Prostate gland (tissue), 2 donors: ENCODE measurements at regions not wholly inside any gene's neighbourhood (a gene's known extent, or its start where the extent isn't known, plus 50 kb on each side); places are given as distances from the start of the nearest gene placed in this dataset.

Experiments used
- DNase-seq: peaks from one replicate; pipeline ENCODE4 v3.0.0-alpha.2; 2019; ENCODE audit warnings: low spot score
- H3K27ac ChIP-seq, 2 donors: fragments of 200-600 bp; sonication (generic); 2 replicates each; pipeline ENCODE4 v1.5.1; 2017 to 2019
- H3K27me3 ChIP-seq: fragments of 200-600 bp; sonication (generic); replicated peaks from 2 replicates; pipeline ENCODE4 v1.5.1; 2019; ENCODE audit not compliant: insufficient read depth
- H3K36me3 ChIP-seq, 2 donors: fragments of 200-600 bp; sonication (generic); 1 replicate in 1 of 2; 2 replicates in 1 of 2; pipeline versions ENCODE4 v1.5.1 to v1.8.1; 2017 to 2019
- H3K4me1 ChIP-seq: fragments of 200-600 bp; sonication (generic); replicated peaks from 2 replicates; pipeline ENCODE4 v1.5.1; 2019
- H3K4me3 ChIP-seq, 2 donors: fragments of 200-600 bp; sonication (generic); 2 replicates each; pipeline ENCODE4 v1.5.1; 2017 to 2019
- H3K9me3 ChIP-seq: fragments of 200-600 bp; sonication (generic); 2 replicates; pipeline ENCODE4 v1.5.1; 2017
- CTCF ChIP-seq, 4 experiments: fragments of 200-600 bp in 2 of 4; fragments of 450-650 bp in 2 of 4; sonication (generic) in 2 of 4; IDR thresholded peaks; 1 replicate in 3 of 4; 2 replicates in 1 of 4; pipeline ENCODE4 v1.5.1; 2016 to 2019; ENCODE audit warnings: antibody characterized with exemption in 4 of 4, mild to moderate bottlenecking in 2 of 4, moderate library complexity in 2 of 4
- POLR2A ChIP-seq: fragments of 450-650 bp; IDR thresholded peaks from one replicate; pipeline ENCODE4 v1.6.1; 2016; ENCODE audit warnings: antibody characterized with exemption, mild to moderate bottlenecking
- POLR2AphosphoS5 ChIP-seq: sonication (generic); formaldehyde crosslinking; IDR thresholded peaks from one replicate; pipeline ENCODE4 v1.6.1; 2017; ENCODE audit warnings: antibody characterized with exemption
- WGBS: methylation state at CpG from one replicate; pipeline ENCODE4 v1.1.5; 2018; 5-methylcytosine and 5-hydroxymethylcytosine counted together
- intact Hi-C: fragments of 100-400 bp; cut with DNase I; formaldehyde crosslinking; loops from one replicate; pipeline ENCODE4 v1.14.2; 2022

- Histone ChIP-seq H3K27ac (no peak overlapping the region), H3K4me1 (no peaks in the 10 kb centered on the region)
- 62% methylated on average over 2 of the region's 2 CpGs for WGBS
Observed at GRCh38 chr15:49748791-49749190, 127.9 kb downstream of the DTWD1 start.

GRCh38 chr15:49750553-49750952, 129.7 kb downstream of the DTWD1 start:
- Histone ChIP-seq H3K9me3 (no peaks in the 10 kb centered on the region), H3K36me3 (no peaks in the 10 kb centered on the region), H3K4me1 (no peaks in the 10 kb centered on the region), H3K27me3 (no peaks in the 10 kb centered on the region), H3K4me3 (no peak overlapping the region), H3K27ac (no peak overlapping the region)
- intact Hi-C loops = no loop called here
- DNase-seq = no peak
- no peak for TF ChIP-seq CTCF (IDR thresholded peaks at IDR 0.05)
- TF ChIP-seq POLR2A = no peak
- no peak for TF ChIP-seq POLR2AphosphoS5

More at GRCh38 chr15:49748791-49749190, 127.9 kb downstream of the DTWD1 start:
- no peaks in the 10 kb centered on the region for H3K27me3 ChIP-seq
- TF ChIP-seq POLR2A = no peak
- no peaks in the 10 kb centered on the region for H3K9me3 ChIP-seq
- H3K4me3 ChIP-seq = no peak overlapping the region
- intact Hi-C loops = no loop called here
- H3K36me3 ChIP-seq = no peaks in the 10 kb centered on the region
- DNase-seq = no peak

- no peak for TF ChIP-seq POLR2AphosphoS5
- TF ChIP-seq CTCF (IDR thresholded peaks at IDR 0.05) = no peak
- no peak for TF ChIP-seq POLR2A
- Histone ChIP-seq H3K36me3 (no peaks in the 10 kb centered on the region), H3K9me3 (no peaks in the 10 kb centered on the region), H3K27ac (no peak overlapping the region), H3K27me3 (no peaks in the 10 kb centered on the region), H3K4me1 (no peaks in the 10 kb centered on the region), H3K4me3 (no peak overlapping the region)
- DNase-seq = no peak
- WGBS = 46% methylated on average over 3 of the region's 3 CpGs
- intact Hi-C loops = no loop called here
Observed at GRCh38 chr15:49751191-49751590, 130.3 kb downstream of the DTWD1 start.

GRCh38 chr15:49751751-49752150, 130.9 kb downstream of the DTWD1 start:
- no peak overlapping the region for H3K4me3 ChIP-seq
- H3K27ac ChIP-seq = no peak overlapping the region
- no peaks in the 10 kb centered on the region for H3K27me3 ChIP-seq
- no peak for DNase-seq
- no peaks in the 10 kb centered on the region for H3K36me3 ChIP-seq
- H3K9me3 ChIP-seq = no peaks in the 10 kb centered on the region
- WGBS = 91% methylated on average over 3 of the region's 3 CpGs
- intact Hi-C loops = no loop called here
- H3K4me1 ChIP-seq = no peaks in the 10 kb centered on the region
- TF ChIP-seq CTCF (IDR thresholded peaks at IDR 0.05) = no peak
- no peak for TF ChIP-seq POLR2AphosphoS5
- no peak for TF ChIP-seq POLR2A

- no peak overlapping the region for H3K27ac ChIP-seq
- no peaks in the 10 kb centered on the region for H3K27me3 ChIP-seq
- no peaks in the 10 kb centered on the region for H3K9me3 ChIP-seq
- no peak for DNase-seq
- no peak overlapping the region for H3K4me3 ChIP-seq
- intact Hi-C loops = no loop called here
- 70% methylated on average over 2 of the region's 2 CpGs for WGBS
- TF ChIP-seq CTCF (IDR thresholded peaks at IDR 0.05) (no peak), POLR2A (no peak), POLR2AphosphoS5 (no peak)
- H3K36me3 ChIP-seq = no peaks in the 10 kb centered on the region
- H3K4me1 ChIP-seq = no peaks in the 10 kb centered on the region
Observed at GRCh38 chr15:49752517-49752916, 131.7 kb downstream of the DTWD1 start.
